T follicular helper cell (primary cell): ENCODE measurements at regions not wholly inside any gene's neighbourhood (a gene's known extent, or its start where the extent isn't known, plus 50 kb on each side); places are given as distances from the start of the nearest gene placed in this dataset.
"Not testable (repeated sequence)": the region's sequence is repeated elsewhere in the genome, so short reads cannot be mapped to it uniquely, and the experiment has no call there.

Source experiments
- DNase-seq: peaks from one replicate; pipeline ENCODE4 v3.0.0-alpha.2; 2020; ENCODE audit warnings: low read depth

DNA sequence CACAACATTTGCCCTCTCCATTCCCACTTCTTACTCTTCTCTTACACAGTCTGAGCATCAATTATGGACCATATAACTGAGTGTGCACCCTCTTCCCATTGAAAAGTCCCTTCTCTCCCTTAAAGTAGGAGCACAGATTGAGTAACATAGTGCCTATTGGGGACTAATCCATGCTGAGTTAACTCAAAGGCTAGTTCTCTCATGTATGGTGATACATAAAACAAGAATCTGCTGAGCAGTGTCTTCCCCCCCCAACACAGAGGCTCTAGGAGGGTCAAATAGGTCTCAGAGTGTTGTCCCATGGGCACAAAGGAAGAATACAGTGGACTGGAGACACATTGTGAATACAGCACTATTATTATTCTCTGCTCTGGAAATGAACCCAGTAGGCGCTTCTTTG is 274.6 kb upstream of the BOD1L1 start:
- DNase-seq, result no peak

DNA sequence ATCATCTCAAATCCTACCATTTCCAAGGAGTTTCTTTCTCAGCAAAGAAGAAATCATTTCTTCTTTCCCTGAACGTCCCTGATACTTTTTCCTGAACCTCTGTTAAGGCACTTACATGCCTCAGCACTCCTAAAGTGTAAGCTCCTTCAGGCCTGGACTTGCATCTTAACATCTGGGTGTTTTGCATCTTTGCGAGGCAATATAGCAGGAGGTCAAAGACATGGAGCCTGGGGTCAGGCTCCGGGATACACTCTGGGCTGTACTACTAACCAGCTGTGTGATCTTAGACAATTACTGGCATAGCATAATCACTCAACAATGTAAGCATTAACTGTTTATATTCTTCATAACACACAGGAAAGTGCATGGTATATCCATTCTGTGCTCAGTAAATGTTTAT is 275.5 kb upstream of the BOD1L1 start:
- no peak for DNase-seq

DNA sequence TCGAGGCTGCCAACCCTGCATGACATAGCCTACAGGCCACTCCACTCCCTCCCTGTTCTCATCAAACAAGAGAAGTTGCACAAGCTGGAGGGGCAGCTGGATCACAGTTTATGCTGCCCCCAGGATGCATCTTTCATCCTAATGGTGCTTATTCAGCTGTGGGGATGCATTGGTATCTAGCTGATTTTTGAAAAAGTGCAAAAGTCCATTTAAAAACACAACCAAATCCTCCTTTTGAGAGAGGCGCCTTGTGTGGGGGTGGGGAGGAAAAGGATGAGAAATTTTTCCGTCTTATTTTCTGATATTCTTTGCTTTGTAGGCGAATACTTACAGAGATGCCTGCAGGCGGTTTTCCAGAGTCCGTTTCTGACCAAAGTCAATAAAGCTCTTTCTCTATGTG is 276.4 kb upstream of the BOD1L1 start:
- no peak for DNase-seq

DNA sequence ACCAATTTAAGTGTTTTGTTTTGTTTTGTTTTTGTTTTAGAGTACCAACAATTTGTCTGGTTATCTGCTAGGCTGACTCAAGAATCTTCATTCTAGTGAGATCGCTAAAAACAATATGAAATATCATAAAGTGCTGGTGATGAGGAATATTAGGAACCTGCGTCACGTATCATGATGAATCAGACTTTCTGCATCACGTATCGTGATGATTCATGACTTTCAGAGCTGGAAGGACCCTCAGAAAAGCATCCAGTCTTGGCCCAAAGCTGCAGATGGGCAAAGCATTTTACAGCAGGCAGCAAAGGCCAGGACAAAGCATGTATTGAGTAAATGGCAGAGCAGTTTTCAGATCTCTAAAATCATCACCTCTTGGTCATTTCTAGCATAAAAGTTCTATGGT is 278.0 kb upstream of the BOD1L1 start:
- no peak for DNase-seq

DNA sequence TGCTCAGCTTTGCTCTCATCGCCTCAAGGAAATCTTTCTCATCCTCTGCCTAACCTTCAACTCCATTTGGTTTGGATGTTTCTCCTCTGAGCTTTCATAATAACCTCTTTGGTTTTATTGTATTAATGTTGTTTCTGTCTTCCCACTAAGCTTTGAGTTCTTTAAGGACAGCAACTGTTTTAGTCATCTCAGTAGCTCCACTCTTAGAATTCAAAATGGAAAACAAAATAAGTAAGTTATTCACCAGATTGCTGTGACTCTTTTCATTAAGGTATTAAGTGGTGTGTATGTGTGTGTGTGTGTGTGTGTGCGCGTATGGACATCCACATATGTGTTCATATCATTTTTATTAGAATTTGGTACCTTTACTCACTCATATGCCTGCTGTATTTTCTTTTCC is 279.2 kb upstream of the BOD1L1 start:
- no peak for DNase-seq

DNA sequence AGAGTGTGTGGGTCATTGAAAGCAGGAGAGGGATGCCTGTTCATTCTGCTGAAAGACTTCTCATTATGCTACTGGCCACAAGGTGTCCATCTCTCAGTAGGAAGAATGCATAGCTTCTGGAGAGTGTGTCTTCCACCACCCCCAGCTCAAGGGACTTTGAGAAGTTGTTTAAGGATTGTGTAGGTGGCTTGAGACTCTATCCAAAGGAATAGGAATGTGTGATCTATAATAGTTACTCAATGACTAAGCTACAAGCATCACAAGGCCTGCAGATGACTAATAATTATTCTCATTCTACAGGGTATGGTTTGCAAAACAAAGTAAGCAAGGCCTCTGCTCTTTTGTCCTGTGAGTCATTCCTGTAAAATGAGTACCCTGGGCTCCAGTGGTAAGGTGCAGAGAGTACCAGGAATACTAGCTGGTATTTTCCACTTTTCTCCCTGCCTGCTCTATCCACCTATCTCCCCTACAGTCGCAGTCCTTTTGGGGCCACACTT is 279.8 kb upstream of the BOD1L1 start:
- no peak for DNase-seq

DNA sequence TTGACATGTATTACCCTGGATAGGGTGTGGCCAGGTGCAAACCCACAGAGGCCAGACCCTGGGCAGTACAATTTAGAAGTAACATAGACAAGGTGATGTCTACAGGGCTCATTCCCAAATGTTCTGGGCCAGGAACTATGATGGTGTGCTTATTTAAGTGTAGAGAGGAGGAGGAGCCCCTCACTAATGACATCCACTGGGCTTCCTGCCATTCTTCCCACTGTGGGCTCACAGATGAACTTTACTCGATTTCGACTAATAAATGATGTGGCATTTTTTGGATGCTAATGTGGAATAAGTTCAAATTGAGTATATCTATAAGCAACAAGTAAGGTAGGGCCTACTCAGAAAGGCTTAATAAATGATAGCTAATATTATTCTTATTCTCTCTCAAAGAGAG is 280.9 kb upstream of the BOD1L1 start:
- DNase-seq, result no peak

DNA sequence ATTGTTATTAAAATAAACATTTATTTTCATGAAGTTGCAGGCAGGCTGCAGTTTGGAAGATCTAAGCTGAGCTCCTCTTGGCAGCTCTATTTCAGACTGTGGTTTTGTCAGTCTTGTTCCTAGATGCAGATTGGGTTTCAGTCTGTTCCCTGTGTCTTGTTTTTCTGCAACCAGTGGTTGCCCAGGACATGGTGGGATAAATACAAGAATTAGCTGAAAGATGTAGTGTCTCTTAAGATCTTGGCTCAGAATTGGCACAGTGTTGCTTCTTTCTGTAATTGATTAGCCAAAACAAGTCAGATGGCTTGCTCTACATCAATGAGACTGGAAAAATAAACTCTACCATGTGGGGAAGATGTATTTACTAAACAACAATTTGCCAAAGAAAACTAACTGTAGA is 283.0 kb upstream of the BOD1L1 start:
- no peak for DNase-seq

DNA sequence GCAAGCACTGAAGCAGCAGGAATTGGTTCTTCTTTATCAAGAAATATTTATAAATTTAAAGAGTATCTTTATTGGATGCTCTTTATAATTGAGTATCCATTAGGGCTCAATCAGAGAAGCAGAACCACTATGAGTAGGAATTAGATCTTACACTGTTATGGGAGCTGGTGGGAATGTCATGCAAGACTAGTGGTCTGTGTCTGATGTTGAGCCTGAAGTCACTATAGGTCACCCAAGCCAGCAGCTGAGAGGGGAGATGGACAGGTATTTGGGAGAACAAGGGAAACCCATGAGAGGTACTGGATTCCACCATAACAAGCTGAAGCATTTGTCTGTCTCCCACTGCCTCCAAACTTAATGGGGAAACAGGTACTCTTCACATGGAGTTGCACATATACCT is 283.7 kb upstream of the BOD1L1 start:
- no peak for DNase-seq

DNA sequence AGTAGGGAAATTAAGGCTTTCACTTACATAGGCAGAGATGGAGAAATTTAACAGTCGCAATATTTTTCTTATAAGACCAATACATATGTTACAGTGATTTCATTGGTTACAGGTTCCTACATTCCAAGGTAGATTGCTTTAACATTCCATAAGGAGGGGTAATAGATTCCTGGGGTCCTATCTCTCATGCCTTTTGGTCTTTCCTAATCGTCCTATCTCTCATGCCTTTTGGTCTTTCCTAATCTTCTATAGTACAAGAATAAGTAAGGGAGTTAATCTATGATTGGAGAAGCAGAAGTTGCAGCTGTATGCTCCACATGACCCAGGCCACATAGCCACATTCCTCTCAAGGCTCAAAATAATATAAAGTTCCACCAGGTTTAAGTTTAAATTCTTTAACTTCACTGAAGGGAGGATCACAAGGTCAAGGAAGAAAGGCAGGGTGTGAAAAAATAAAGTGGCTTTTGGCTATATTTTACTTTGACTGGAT is 285.0 kb upstream of the BOD1L1 start:
- no peak for DNase-seq

DNA sequence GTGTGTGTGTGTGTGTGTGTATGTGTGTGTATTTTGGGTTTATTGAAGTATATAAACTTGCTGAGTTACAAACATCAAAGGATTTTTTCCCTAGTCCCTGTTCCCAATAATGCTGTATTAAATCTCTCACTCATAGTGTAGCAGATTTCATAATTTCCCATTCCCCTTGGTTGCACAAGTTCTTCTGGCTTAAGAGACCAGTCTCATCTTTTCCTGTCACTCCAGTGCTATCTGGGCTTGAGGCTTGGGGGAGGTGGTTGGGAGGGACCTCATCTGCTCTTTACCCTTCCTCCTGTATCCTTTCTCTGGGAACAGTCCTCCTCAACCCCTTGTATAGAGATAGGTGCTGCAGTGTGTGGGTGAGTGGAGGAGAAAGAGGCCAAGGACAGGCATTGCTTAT is 285.4 kb upstream of the BOD1L1 start:
- no peak for DNase-seq

DNA sequence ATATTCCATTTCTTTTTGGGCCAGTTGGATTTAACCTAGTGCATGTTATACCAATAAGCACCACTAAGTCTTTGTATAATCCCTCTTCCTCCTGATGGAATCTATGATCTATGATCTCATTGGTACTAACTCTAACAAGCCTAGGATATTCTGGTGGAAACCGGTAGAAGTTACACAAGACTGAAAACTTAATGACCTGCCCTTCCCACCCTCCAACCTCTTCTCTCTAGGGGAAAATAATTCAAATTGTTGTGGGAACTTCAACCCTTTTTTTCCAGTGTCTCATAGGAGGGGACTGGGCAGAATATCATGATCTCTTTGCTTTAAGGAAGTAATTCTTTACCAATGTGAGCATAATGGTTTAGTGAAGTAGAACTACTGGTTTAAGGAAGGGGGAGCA is 289.5 kb upstream of the BOD1L1 start:
- no peak for DNase-seq

DNA sequence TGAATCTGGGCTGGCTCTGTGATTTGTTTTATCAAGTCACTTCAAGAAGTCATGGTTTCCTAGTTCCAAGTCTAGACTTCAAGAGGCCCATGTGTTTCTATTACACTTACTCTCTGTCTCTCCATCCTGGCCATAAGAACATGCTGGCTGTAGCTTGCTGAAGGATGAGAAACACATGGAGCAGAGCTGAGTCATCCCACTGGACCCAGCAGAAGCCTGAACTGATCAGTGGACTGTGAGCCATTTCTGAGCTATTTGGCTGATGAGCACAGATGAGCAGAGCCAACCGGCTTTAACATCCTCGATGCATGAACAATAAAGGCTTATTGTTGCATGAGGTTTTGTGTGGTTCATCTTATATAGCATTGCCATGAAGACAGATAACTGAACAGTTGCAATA is 290.6 kb upstream of the BOD1L1 start:
- DNase-seq, result no peak

DNA sequence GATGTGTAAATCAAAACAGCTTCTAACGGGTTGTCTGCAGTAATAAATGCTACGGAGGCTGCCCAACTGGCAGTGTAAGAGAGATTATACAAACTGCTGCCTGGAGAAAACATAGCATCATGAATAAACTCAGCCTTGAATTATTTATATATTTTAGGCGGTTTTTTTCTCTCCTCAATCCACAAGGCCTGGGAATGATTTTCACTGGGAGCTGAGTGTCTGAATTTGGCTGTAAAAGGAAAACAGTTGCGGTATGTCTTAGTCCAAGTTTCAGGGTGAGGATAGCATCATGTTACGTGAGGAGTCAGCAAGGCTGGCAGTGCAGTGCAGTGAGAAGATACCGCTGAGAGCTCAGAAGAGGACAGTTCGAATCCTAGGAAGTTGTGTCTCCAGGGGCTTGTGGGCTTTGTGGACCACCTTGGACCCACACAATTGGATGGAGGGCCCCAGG is 291.5 kb upstream of the BOD1L1 start:
- DNase-seq, result no peak

DNA sequence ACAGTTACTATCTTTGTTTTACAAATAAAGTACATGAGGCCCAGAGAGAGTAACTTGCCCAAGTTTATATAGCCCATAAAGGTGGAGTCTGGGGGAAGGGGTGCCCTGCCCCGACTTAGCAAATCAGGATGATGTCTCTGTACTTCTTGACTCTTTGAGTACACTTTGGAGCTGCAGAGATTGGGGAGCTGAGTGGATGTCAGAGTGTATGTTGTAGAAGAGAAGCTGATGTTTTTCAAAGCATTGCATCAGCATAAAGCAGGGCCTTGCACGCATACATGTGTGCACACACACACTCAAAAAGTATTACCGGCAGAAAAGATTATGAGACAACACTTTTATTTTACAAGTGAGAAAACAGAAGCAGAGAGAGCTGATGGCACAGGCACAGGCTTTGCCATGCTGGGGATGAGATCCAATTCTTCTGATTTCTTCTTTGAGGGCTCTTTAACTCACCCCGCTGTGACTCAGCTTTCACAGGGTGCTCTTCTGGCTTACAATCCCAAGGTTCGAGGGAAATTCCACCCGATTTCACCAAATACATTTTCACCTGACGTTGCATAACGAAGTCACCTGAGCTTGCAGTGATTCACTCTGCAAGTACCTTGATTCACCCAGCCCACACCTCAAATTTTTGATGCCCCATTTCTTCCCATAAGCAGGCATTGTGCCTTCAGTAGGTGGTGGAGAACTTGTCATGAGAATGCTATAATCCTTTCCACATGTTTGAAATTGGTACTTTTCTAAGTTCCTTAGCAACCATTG is 292.8 kb upstream of the BOD1L1 start:
- no peak for DNase-seq

DNA sequence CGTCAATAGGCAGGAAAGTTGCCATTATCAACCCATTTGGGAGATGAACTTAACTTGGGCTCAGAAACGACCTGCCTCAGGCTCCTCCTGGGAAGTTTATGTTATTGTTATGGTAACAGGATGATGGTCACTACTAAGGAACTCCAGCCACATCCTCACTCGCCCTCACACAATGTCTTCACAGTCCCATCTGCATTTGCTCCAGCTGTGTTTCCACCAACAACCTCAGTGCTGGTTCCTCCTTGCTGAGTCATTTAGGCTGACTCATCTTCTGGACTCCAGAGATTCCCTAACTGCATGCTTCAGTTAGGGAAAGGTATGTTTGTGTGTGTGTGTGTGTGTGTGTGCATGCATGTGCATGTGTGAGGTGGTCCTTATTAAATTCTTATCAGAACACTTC is 293.4 kb upstream of the BOD1L1 start:
- no peak for DNase-seq

DNA sequence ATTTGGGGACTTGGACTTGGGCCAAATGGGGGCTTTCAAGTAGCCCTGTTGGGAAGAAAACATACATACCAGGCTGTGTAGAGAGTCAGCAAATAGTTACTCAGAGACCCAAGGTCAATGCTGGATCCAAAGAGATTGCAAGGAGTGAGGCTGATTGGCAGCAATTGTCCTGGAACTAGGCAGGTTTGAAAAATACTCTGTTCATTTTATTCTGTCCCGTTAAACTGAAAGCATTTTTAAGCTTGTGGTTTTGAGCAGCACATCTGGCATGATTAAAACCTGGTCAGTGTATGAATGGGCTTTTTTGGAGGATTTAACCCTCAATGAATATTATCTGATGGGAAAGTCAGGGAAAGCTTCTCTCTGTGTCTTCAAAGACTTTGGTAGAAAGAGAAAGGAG is 294.3 kb upstream of the BOD1L1 start:
- DNase-seq, result no peak

DNA sequence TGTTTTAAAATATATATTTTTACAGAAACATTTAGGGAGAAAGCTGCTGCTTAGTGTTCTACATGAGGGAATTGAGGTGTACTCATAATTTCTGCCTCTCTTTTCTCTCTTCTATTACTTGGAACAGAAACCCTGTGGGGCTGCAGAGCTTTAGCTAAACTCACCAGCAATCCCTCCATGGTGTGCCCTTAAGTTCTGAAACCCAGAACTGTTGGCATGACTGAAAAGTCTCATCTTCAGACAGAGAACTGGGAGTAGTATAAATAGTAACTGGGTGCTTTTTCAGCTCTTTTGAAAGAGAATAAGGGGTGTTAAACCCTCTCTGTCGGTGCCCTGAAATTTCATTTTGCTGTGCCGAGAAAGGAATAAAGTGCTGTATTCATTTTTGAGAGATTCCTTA is 294.9 kb upstream of the BOD1L1 start:
- DNase-seq, result no peak

DNA sequence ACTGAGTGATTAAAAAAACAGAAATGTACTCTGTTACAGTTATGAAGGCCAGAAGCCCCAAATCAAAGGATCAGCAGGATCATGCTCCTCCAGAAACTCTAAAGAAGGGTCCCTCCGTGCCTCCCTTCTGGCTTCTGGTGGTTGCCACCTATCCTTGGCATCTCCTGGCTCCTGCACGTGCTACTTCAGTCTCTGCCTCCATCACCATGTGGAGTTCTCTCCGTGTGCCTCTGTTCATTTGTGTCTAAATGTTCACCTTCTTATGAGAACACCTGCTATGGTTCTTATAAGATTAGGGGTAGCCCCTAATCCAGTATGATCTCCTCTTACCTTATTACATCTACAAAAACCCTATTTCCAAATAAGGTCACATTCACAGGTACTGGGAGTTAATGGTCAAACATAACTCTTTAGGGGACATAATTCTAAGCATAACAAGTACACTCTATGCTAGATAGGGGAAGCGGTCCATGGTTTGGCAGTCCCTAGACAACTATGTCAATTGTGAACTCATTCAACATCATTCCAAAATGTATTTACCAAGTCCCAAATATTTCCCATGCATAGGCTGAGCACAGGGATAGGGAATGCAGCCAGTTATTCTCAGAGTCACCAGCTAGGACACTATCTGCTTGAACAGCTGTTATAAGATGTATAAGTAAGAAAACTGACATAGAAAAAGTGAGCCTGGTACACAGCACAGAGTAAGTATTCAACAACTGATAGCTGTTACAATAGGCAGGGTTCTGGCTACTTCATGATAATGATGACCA is 295.5 kb upstream of the BOD1L1 start:
- DNase-seq, result no peak

DNA sequence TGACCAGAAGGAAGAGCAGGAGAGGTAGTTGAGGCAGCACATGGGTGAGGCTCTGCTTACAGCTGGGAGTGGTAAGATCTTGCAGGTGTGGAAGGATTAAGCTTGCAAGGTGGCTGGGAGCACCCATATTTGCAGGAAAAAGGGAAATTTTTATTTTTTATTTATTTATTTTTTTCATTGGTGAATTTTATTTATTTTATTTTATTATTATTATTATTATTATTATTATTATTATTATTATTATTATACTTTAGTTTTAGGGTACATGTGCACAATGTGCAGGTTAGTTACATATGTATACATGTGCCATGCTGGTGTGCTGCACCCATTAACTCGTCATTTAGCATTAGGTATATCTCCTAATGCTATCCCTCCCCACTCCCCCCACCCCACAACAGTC is 297.4 kb upstream of the BOD1L1 start:
- DNase-seq, result not testable (repeated sequence)

DNA sequence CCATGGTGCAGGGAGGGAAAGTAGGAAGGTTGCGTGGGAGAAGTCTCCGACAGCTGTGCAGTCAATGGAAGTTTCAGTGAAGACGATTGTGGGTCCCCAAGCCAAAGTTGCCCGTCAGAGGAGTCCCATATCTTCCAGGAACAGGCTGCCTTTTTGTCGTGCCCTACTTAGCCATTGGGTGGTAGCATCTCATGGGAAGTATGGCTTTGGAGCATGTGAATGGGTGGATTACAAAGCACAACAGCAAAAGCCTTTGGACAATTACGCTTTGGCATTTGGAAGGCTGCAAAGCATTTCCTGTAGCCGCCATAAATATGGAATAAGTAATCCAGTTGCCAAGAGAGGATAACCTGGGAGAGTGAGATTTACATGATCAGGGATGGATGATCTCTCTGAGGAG is 300.7 kb upstream of the BOD1L1 start:
- no peak for DNase-seq

DNA sequence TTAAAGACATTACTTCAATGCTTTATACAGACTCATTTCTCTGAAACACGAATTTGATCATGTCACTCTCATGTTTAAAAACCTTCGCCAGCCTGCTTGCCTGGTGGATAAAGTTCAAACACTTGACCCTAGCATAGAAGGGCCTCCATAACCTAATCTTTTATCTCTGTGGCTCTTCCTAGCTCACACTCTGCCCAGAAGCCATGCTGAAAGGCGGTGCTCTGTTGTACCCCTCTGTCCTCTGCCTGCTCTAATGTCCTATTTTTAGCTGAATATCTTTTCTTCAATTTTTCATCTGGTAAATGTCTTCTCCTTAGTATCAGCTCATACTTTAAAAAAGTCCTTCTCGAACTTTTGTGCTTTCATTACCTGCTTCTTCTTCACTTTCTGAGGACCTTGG is 302.6 kb upstream of the BOD1L1 start:
- DNase-seq, result no peak

DNA sequence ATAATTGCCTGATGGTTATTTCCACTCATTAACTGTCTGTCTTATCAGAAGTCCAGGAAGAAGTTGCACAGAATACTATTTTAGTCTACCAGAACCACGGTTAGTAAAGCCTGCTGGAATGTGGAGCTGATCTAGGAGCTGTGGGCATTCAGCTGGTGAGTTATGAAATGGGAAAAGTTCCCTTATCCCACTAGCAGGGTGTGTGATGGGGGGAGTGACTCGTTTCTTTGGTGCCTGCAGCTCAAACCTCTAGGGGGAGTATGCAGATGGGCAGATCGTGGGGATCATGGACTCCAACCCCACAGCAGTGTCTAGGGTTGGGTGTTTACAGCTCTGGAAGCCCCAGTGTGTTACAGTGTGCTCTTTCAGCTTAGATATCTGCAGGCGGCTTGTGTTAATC is 305.7 kb upstream of the BOD1L1 start:
- DNase-seq, result no peak
